Liver (tissue), 8 donors: ENCODE measurements at regions not wholly inside any gene's neighbourhood (a gene's known extent, or its start where the extent isn't known, plus 50 kb on each side); places are given as distances from the start of the nearest gene placed in this dataset.

Source experiments
- DNase-seq: peaks from one replicate; pipeline ENCODE4 v3.0.0-alpha.2; 2017; ENCODE audit warnings: low spot score
- H3K27ac ChIP-seq, 2 donors: one replicate each; pipeline ENCODE4 v1.7.0; 2013; ENCODE audit warnings: inconsistent platforms in 2 of 2, low read length in 2 of 2, control low read depth in 1 of 2, low read depth in 1 of 2, mild to moderate bottlenecking in 1 of 2
- H3K27me3 ChIP-seq, 4 donors: one replicate each; pipeline versions ENCODE4 v1.6.1 to v1.7.0; 2013; ENCODE audit warnings: low read length in 3 of 4, inconsistent platforms in 1 of 4, mild to moderate bottlenecking in 1 of 4, moderate library complexity in 1 of 4; ENCODE audit not compliant: control insufficient read depth in 4 of 4, insufficient read depth in 4 of 4
- H3K36me3 ChIP-seq, 4 donors: one replicate each; pipeline versions ENCODE4 v1.6.1 to v1.7.0; 2013; ENCODE audit warnings: low read length in 3 of 4, mild to moderate bottlenecking in 3 of 4, low read depth in 1 of 4, moderate library complexity in 1 of 4; ENCODE audit not compliant: control insufficient read depth in 4 of 4, insufficient read depth in 3 of 4
- H3K4me1 ChIP-seq, 4 donors: one replicate each; pipeline versions ENCODE4 v1.6.1 to v1.7.0; 2013; ENCODE audit warnings: low read length in 3 of 4, mild to moderate bottlenecking in 3 of 4, moderate library complexity in 1 of 4; ENCODE audit not compliant: control insufficient read depth in 4 of 4, insufficient read depth in 4 of 4
- H3K4me3 ChIP-seq, 3 donors: one replicate each; pipeline versions ENCODE4 v1.6.1 to v1.7.0; 2013; ENCODE audit warnings: low read length in 3 of 3, control low read depth in 1 of 3, low read depth in 1 of 3, mild to moderate bottlenecking in 1 of 3
- H3K9ac ChIP-seq, 2 donors: one replicate each; pipeline ENCODE4 v1.7.0; 2013; ENCODE audit warnings: low read length in 2 of 2, mild to moderate bottlenecking in 2 of 2, moderate library complexity in 2 of 2, control low read depth in 1 of 2, low read depth in 1 of 2
- H3K9me3 ChIP-seq, 4 donors: one replicate each; pipeline versions ENCODE4 v1.6.1 to v1.7.0; 2013; ENCODE audit warnings: low read length in 3 of 4; ENCODE audit not compliant: control insufficient read depth in 4 of 4
- EGR1 ChIP-seq, 2 donors: IDR thresholded peaks; 2 replicates each; pipeline ENCODE4 v1.6.1; 2016 to 2018; ENCODE audit warnings: antibody characterized with exemption in 2 of 2, low read depth in 2 of 2
- FOXA1 ChIP-seq: IDR thresholded peaks from 2 replicates; pipeline ENCODE4 v1.6.1; 2016; ENCODE audit warnings: antibody characterized with exemption
- FOXA2 ChIP-seq: IDR thresholded peaks from 2 replicates; pipeline ENCODE4 v1.6.1; 2016; ENCODE audit warnings: antibody characterized with exemption
- GABPA ChIP-seq, 2 donors: IDR thresholded peaks in 1 of 2; conservative IDR thresholded peaks in 1 of 2; 2 replicates each; pipeline ENCODE4 v1.6.1; 2016; ENCODE audit warnings: antibody characterized with exemption in 2 of 2, mild to moderate bottlenecking in 1 of 2, moderate library complexity in 1 of 2
- HNF4A ChIP-seq, 2 donors: conservative IDR thresholded peaks; 2 replicates each; pipeline ENCODE4 v1.6.1; 2016; ENCODE audit warnings: antibody characterized with exemption in 2 of 2, mild to moderate bottlenecking in 2 of 2
- HNF4G ChIP-seq: IDR thresholded peaks from 2 replicates; pipeline ENCODE4 v1.6.1; 2016; ENCODE audit warnings: antibody characterized with exemption
- JUND ChIP-seq, 2 donors: IDR thresholded peaks; 2 replicates each; pipeline ENCODE4 v1.6.1; 2016; ENCODE audit warnings: antibody characterized with exemption in 2 of 2
- NR2F2 ChIP-seq: IDR thresholded peaks from 2 replicates; pipeline ENCODE4 v1.6.1; 2016; ENCODE audit warnings: antibody characterized with exemption
- RAD21 ChIP-seq, 2 donors: IDR thresholded peaks; 2 replicates each; pipeline ENCODE4 v1.6.1; 2016; ENCODE audit warnings: antibody characterized with exemption in 2 of 2, mild to moderate bottlenecking in 2 of 2
- RXRA ChIP-seq, 2 donors: IDR thresholded peaks; 2 replicates each; pipeline ENCODE4 v1.6.1; 2017 to 2018; ENCODE audit warnings: antibody characterized with exemption in 2 of 2, mild to moderate bottlenecking in 1 of 2
- SP1 ChIP-seq: IDR thresholded peaks from 2 replicates; pipeline ENCODE4 v1.6.1; 2018; ENCODE audit warnings: antibody characterized with exemption, mild to moderate bottlenecking
- TAF1 ChIP-seq: conservative IDR thresholded peaks from 2 replicates; pipeline ENCODE4 v1.6.1; 2016; ENCODE audit warnings: antibody characterized with exemption, mild to moderate bottlenecking
- YY1 ChIP-seq: IDR thresholded peaks from 2 replicates; pipeline ENCODE4 v1.6.1; 2016; ENCODE audit warnings: antibody characterized with exemption, mild to moderate bottlenecking
- WGBS: extraction: QIAGEN DNeasy Blood & Tissue Kit; methylation state at CpG from one replicate; pipeline ENCODE4 v1.1.7; 2013; 5-methylcytosine and 5-hydroxymethylcytosine counted together
- TF ChIP-seq, protein P1 (sequence below): IDR thresholded peaks from 2 replicates; pipeline ENCODE4 v1.6.1; 2016; ENCODE audit warnings: antibody characterized with exemption
- TF ChIP-seq, protein P2 (sequence below): IDR thresholded peaks from 2 replicates; pipeline ENCODE4 v1.6.1; 2016; ENCODE audit warnings: antibody characterized with exemption
- TF ChIP-seq, protein P3 (sequence below): fragments of 150-350 bp; IDR thresholded peaks from 2 replicates; pipeline ENCODE4 v1.5.1; 2017; ENCODE audit warnings: improper control_type of control experiment, low read depth, low read length; ENCODE audit not compliant: missing input control
- TF ChIP-seq, protein P4 (sequence below): IDR thresholded peaks from 2 replicates; pipeline ENCODE4 v1.6.1; 2016; ENCODE audit warnings: antibody characterized with exemption, mild to moderate bottlenecking
- TF ChIP-seq, protein P5 (sequence below): IDR thresholded peaks from 2 replicates; pipeline ENCODE4 v1.6.1; 2016; ENCODE audit warnings: antibody characterized with exemption
- donor health status: healthy.
- donor health status: healthy.
- donor health status: healthy.
- donor health status: healthy.
- donor health status: healthy.

DNA sequence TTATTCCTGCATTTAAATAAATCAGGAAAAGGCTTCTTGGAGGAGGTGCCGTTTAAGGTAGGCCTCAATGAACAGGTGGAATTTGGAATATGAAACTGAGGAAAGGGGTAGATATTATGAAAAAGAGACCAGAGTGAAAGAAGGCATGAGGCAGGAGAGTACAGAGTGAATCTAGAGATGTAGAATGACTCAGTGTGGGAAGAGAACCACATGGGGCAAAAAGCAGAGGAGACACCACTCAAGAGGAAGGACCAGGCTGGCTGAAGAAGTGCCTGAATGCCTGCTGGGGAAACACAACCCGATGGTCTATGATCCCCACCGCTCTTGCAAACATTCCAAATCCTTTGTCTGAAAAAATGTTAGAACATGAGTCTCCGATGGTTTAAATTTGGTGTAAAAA, 1134.1 kb downstream of the VRK1 start:
- H3K27ac ChIP-seq: no peak overlapping the region
- H3K27me3 ChIP-seq: peaks cover 0 to 4% (median 0%) of the 10 kb centered on the region in 4 donors
- no peak for TF ChIP-seq RXRA (IDR thresholded peaks at IDR 0.05)
- TF ChIP-seq, protein P1, sequence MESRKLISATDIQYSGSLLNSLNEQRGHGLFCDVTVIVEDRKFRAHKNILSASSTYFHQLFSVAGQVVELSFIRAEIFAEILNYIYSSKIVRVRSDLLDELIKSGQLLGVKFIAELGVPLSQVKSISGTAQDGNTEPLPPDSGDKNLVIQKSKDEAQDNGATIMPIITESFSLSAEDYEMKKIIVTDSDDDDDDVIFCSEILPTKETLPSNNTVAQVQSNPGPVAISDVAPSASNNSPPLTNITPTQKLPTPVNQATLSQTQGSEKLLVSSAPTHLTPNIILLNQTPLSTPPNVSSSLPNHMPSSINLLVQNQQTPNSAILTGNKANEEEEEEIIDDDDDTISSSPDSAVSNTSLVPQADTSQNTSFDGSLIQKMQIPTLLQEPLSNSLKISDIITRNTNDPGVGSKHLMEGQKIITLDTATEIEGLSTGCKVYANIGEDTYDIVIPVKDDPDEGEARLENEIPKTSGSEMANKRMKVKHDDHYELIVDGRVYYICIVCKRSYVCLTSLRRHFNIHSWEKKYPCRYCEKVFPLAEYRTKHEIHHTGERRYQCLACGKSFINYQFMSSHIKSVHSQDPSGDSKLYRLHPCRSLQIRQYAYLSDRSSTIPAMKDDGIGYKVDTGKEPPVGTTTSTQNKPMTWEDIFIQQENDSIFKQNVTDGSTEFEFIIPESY: no peak
- no peak for TF ChIP-seq NR2F2
- TF ChIP-seq RAD21 (IDR thresholded peaks at IDR 0.05): no peak
- TF ChIP-seq, protein P2, sequence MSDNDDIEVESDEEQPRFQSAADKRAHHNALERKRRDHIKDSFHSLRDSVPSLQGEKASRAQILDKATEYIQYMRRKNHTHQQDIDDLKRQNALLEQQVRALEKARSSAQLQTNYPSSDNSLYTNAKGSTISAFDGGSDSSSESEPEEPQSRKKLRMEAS: no peak
- TF ChIP-seq GABPA (IDR thresholded peaks at IDR 0.05 in 1 of 2, conservative IDR thresholded peaks at IDR 0.05 in 1 of 2): no peak
- no peak for TF ChIP-seq HNF4A (conservative IDR thresholded peaks at IDR 0.05)
- no peak for TF ChIP-seq HNF4G
- TF ChIP-seq SP1: no peak
- TF ChIP-seq, protein P3, sequence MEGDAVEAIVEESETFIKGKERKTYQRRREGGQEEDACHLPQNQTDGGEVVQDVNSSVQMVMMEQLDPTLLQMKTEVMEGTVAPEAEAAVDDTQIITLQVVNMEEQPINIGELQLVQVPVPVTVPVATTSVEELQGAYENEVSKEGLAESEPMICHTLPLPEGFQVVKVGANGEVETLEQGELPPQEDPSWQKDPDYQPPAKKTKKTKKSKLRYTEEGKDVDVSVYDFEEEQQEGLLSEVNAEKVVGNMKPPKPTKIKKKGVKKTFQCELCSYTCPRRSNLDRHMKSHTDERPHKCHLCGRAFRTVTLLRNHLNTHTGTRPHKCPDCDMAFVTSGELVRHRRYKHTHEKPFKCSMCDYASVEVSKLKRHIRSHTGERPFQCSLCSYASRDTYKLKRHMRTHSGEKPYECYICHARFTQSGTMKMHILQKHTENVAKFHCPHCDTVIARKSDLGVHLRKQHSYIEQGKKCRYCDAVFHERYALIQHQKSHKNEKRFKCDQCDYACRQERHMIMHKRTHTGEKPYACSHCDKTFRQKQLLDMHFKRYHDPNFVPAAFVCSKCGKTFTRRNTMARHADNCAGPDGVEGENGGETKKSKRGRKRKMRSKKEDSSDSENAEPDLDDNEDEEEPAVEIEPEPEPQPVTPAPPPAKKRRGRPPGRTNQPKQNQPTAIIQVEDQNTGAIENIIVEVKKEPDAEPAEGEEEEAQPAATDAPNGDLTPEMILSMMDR: no peak
- TF ChIP-seq FOXA2: no peak
- TF ChIP-seq TAF1: no peak
- no peak for TF ChIP-seq YY1
- no peak for TF ChIP-seq FOXA1
- TF ChIP-seq, protein P4, sequence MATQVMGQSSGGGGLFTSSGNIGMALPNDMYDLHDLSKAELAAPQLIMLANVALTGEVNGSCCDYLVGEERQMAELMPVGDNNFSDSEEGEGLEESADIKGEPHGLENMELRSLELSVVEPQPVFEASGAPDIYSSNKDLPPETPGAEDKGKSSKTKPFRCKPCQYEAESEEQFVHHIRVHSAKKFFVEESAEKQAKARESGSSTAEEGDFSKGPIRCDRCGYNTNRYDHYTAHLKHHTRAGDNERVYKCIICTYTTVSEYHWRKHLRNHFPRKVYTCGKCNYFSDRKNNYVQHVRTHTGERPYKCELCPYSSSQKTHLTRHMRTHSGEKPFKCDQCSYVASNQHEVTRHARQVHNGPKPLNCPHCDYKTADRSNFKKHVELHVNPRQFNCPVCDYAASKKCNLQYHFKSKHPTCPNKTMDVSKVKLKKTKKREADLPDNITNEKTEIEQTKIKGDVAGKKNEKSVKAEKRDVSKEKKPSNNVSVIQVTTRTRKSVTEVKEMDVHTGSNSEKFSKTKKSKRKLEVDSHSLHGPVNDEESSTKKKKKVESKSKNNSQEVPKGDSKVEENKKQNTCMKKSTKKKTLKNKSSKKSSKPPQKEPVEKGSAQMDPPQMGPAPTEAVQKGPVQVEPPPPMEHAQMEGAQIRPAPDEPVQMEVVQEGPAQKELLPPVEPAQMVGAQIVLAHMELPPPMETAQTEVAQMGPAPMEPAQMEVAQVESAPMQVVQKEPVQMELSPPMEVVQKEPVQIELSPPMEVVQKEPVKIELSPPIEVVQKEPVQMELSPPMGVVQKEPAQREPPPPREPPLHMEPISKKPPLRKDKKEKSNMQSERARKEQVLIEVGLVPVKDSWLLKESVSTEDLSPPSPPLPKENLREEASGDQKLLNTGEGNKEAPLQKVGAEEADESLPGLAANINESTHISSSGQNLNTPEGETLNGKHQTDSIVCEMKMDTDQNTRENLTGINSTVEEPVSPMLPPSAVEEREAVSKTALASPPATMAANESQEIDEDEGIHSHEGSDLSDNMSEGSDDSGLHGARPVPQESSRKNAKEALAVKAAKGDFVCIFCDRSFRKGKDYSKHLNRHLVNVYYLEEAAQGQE: no peak
- no peak for TF ChIP-seq EGR1 (IDR thresholded peaks at IDR 0.05; ENCODE audit: low read depth in 2 of 2)
- TF ChIP-seq JUND (IDR thresholded peaks at IDR 0.05): no peak
- TF ChIP-seq, protein P5, sequence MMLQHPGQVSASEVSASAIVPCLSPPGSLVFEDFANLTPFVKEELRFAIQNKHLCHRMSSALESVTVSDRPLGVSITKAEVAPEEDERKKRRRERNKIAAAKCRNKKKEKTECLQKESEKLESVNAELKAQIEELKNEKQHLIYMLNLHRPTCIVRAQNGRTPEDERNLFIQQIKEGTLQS: no peak
- no peaks in the 10 kb centered on the region for H3K36me3 ChIP-seq
- 86% methylated on average over 4 of the region's 4 CpGs for WGBS
- H3K9ac ChIP-seq: no peak overlapping the region
- no peak for DNase-seq
- H3K4me1 ChIP-seq: no peaks in the 10 kb centered on the region
- no peaks in the 10 kb centered on the region for H3K9me3 ChIP-seq
- H3K4me3 ChIP-seq: no peak overlapping the region
